Activated CD4-positive, CD25-positive, alpha-beta regulatory T cell treated with anti-CD3 and anti-CD28 coated beads, Interleukin-2, amount 50 U/mL, for 16 hours (primary cell): ENCODE measurements at regions not wholly inside any gene's neighbourhood (a gene's known extent, or its start where the extent isn't known, plus 50 kb on each side); places are given as distances from the start of the nearest gene placed in this dataset.

Experiments used
- DNase-seq: peaks from one replicate; pipeline ENCODE4 v3.0.0-alpha.2; 2020; ENCODE audit warnings: low read depth, low spot score

DNA sequence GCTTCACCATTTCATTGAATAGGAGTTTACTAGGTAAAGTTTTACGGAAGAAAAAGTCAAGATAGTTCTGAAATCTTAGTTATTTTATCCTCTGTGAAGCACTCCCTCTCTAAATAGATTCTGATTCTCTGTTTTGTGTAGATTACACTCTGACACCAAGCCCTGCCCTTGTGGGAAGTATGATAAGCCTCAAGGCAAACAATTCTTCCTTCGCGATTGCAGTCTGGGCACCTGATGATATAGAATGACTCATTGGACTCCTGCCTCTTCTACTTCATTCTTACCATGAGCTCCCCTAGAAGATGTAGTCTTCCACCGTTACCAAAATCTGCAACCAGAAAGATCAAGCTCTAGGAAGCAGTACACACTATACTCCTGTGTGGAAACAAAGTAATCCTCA is 626.9 kb upstream of the PTGER4 start:
- DNase-seq, result no peak

DNA sequence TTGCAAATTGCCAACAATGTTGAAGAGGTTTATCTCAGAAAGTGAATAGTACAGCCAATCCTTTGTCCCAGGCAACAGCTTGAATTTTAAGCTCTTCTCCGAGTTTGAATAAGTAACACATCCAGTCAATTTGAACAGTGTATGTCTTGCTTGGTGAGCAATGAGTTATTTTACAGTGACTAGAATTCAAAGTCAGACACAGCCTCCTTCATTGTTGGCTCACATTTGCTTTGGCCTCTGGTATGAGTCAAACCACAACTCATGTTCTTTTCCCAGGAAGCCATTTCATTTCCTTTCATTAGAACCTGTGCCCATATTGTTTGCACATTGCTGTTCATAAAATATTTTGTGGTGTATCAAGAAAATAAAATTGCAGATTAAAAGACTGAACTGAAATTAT is 622.0 kb upstream of the DAB2 start:
- no peak for DNase-seq

- DNase-seq, result no peak
These were observed 620.6 kb upstream of the DAB2 start for GRCh38 chr5:40045429-40045828.

- no peak for DNase-seq
These were observed 619.1 kb upstream of the DAB2 start for GRCh38 chr5:40043916-40044315.

- no peak for DNase-seq
These were observed 616.7 kb upstream of the DAB2 start for GRCh38 chr5:40041452-40041851.

DNA sequence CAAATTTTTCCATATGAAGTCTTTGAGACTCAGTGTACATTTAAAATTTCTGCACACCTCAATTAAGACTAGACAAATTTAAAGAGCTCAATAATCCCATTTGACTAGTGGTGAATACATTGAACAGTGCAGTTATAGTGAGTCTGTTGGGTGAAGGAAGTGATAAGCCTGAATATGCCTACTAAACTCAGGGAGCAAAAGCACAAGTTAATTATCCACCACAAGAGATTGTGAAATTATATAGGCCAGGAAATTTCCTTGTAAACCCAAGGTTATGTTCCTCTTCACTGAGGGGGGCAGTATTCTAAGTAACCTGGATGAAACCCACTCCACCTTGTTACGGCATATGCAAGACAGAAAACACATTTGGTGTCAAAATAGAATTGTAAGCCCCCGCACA is 612.9 kb upstream of the DAB2 start:
- DNase-seq, result no peak

GRCh38 chr5:40034441-40034840 is 609.7 kb upstream of the DAB2 start:
- DNase-seq, result no peak

DNA sequence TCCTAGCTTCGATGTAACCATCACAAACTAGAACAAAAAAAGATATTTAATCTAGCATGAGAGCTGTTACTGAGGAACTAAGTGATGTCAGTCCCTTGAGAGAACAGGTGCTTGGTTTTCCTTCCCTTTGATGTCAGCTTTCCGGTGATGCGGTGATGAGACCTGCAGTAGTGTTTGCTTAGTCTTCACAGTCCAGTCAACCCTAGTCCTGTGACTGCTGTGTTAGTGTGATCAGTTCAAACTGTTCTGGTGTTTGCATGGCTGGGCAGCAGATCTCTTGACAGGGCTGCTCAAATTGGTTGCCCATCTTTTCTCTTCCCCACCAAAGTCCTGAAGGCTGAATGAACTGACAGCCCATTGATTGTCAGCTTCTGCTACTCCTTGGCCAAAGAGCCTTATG is 608.6 kb upstream of the DAB2 start:
- no peak for DNase-seq

- no peak for DNase-seq
These were observed 608.2 kb upstream of the DAB2 start for GRCh38 chr5:40033009-40033408.

- DNase-seq, result no peak
These were observed 605.9 kb upstream of the DAB2 start for GRCh38 chr5:40030661-40031060.

GRCh38 chr5:40029711-40030495 is 605.1 kb upstream of the DAB2 start:
- DNase-seq, result no peak

GRCh38 chr5:40027400-40027799 is 602.6 kb upstream of the DAB2 start:
- no peak for DNase-seq

DNA sequence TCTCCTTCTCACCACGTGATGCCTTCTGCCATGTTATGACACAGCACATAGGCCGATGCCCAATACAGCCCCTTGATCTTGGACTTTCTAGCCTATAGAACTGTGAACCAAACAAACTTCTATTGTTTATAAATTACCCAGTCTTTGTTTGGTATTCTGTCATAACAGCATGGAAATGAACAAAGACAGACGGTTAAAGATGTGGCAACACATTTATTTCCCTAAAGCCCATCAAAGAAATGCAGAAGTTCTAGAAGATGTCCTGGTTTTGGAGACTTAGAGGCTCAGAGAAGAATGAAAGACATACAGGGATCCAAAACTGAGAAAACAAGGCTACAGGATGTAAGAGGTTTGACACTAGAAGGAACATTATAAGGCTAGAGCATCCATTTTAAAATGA is 600.8 kb upstream of the DAB2 start:
- DNase-seq, result no peak

- DNase-seq, result no peak
These were observed 597.3 kb upstream of the DAB2 start for GRCh38 chr5:40022057-40022456.

DNA sequence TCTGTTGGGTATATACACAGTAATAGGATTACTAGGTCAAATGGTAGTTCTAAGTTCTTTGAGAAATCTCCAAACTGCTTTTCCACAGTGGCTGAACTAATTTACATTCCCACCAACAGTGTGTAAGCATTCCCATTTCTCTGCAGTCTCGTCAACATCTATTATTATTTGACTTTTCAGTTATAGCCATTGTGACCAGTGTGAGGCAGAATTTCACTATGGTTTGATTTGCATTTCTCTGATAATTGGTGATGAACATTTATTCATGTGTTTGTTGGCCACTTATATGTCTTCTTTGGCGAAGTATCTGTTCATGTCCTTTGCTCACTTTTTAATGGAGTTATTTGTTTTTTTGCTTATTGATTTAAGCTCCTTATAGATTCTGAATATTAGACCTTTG is 596.2 kb upstream of the DAB2 start:
- no peak for DNase-seq

DNA sequence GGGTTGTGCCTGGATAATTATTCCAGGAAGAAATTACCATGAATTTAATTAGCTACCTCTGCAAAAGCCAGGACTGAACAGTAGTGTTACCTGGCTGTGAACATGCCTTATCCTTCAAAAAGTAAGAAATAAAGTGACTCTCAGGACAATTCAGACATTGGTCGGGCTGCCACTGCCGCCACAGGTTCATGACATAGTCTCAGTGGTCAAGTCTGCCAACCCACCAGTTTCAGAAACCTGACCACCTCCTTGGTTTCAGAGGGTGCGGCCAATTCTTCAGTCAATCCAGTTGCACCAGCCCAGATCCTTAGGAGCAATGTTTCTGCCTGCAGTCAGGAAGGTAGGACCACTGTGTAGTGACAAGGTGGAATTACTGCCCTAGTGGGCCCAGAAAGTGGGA is 593.1 kb upstream of the DAB2 start:
- no peak for DNase-seq

DNA sequence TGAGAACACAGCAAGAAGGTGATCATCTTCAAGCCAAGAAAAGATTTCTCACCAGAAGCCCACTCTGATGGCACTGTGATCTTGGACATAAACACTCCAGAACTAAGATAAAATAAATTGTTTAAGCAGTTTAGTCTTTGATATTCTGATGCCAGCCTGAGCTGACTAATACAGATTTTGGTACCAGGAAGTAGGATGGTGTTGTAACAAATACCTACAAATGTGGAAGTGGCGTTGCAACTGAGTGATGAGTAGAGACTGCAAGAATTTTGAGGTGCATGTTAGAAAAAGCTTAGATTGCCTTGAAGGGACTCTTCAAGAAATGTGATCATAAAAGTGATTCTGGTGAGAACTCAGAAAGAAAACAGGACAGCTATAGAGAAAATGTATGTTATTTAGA is 592.4 kb upstream of the DAB2 start:
- no peak for DNase-seq

DNA sequence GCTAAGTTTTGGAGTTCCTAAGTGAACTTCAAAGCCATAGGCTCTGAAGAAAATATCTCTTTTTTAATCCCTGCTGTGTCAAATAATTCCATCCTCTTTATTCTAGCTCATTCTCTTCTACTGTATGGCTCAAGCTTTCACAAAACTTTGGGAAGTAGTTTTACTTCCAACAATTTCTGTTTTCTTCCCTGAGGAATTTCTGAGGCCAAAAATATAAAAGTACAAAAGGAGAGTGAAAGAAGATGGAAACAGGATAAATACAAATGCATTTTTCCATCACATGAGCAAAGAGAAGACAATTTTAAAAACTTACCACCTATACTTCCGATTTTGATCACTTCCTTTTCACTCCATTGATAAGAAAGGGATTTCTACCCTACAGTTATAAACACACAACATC is 585.7 kb upstream of the DAB2 start:
- no peak for DNase-seq

DNA sequence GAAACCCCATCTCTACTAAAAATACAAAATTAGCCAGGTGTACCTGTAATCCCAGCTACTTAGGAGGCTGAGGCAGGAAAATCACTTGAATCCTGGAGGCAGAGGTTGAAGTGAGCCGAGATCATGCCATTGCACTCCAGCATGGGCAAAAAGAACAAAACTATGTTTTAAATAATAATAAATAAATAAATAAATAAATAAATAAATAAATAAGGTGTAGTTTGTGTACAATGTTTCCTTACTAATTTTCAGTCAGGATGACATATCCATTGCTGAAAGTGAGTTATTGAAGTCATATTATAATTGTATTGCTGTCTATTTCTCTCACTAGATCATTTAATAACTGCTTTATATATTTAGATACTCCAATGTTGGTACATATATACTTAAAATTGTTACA is 581.5 kb upstream of the DAB2 start:
- DNase-seq, result no peak

- no peak for DNase-seq
These were observed 577.0 kb upstream of the DAB2 start for GRCh38 chr5:40001796-40002195.

DNA sequence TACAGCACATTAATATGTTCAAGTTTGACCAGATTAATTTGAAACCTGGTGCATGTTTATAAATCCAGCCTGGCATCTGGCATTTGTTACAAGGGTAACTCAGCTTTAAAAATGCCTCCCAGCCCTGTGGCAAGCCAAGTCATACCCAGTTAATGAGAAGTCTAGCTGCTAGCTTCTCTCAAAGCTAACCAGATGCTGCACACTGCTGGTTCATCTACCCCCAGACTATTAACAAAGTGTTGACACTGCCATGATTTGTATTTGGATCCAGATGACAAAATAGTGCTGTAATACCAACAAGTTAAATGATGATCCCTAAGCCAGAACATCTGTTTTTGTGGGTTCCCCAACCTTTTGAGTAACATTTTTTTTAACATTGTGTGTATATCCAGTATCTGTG is 573.7 kb upstream of the DAB2 start:
- no peak for DNase-seq

DNA sequence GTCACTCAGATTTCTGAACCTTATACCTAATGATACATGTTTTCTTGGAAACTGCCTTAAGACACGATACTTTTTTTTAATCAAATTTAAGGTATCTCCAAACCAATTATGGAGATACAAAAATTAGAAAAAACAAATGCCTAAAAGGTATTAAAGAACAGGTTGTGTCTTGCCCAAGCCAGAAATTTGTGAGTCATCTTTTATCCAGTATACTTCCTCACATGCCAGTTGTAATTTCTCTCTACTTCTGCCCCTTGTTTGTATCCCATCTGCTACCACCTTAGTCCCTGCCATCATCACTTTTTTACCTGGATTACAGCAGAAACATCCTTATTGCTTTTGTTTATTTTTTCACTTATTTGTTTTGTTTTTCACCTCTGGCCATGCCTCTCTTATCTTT is 571.2 kb upstream of the DAB2 start:
- DNase-seq, result no peak

- no peak for DNase-seq
These were observed 567.9 kb upstream of the DAB2 start for GRCh38 chr5:39992617-39993202.

GRCh38 chr5:39986614-39987013 is 561.8 kb upstream of the DAB2 start:
- DNase-seq, result no peak
